Vagina (tissue), 2 donors: ENCODE measurements at regions not wholly inside any gene's neighbourhood (a gene's known extent, or its start where the extent isn't known, plus 50 kb on each side); places are given as distances from the start of the nearest gene placed in this dataset.

Source experiments
- POLR2AphosphoS5 ChIP-seq, 2 donors: sonication (generic); formaldehyde crosslinking; IDR thresholded peaks; one replicate each; pipeline ENCODE4 v1.9.0; 2017; ENCODE audit warnings: antibody characterized with exemption in 2 of 2, mild to moderate bottlenecking in 2 of 2, low read depth in 1 of 2; ENCODE audit not compliant: insufficient read depth in 1 of 2
- TF ChIP-seq, protein P1 (sequence below), 3 experiments: fragments of 450-650 bp in 2 of 3; fragments of 200-600 bp in 1 of 3; sonication (generic) in 1 of 3; IDR thresholded peaks; one replicate each; pipeline ENCODE4 v1.5.1; 2017 to 2019; ENCODE audit warnings: antibody characterized with exemption in 3 of 3, mild to moderate bottlenecking in 2 of 3, moderate library complexity in 2 of 3

DNA sequence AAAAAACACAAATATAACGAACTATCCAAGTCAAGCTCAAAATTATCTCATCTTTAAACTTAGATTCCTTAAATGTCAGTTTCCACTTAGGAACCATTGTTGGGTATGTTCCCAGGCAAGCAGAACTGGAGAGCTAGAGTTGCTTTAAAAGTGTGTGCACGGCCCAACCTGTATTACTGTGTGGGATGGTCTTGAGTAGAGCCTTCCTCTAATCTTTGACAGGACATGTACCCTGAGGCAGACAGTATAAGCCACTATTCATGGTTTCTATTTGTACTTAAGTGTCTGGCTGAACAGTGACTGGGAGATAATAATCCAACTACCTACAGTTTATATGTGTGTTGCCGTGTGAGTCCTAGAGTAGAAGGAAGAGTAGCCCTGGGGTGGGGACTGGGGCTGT is 239.7 kb downstream of the GPD2 start:
- TF ChIP-seq, protein P1, sequence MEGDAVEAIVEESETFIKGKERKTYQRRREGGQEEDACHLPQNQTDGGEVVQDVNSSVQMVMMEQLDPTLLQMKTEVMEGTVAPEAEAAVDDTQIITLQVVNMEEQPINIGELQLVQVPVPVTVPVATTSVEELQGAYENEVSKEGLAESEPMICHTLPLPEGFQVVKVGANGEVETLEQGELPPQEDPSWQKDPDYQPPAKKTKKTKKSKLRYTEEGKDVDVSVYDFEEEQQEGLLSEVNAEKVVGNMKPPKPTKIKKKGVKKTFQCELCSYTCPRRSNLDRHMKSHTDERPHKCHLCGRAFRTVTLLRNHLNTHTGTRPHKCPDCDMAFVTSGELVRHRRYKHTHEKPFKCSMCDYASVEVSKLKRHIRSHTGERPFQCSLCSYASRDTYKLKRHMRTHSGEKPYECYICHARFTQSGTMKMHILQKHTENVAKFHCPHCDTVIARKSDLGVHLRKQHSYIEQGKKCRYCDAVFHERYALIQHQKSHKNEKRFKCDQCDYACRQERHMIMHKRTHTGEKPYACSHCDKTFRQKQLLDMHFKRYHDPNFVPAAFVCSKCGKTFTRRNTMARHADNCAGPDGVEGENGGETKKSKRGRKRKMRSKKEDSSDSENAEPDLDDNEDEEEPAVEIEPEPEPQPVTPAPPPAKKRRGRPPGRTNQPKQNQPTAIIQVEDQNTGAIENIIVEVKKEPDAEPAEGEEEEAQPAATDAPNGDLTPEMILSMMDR (IDR thresholded peaks at IDR 0.05), result no peak
- TF ChIP-seq POLR2AphosphoS5 (IDR thresholded peaks at IDR 0.05; ENCODE audit: insufficient read depth in 1 of 2, low read depth in 1 of 2), result no peak
